HCT116 (cell line): ENCODE measurements at regions not wholly inside any gene's neighbourhood (a gene's known extent, or its start where the extent isn't known, plus 50 kb on each side); places are given as distances from the start of the nearest gene placed in this dataset.

Experiments
- CEBPB ChIP-seq: IDR thresholded peaks from 2 replicates; pipeline ENCODE4 v1.6.1; 2012; ENCODE audit warnings: low read depth
- CTCF ChIP-seq, 3 experiments: fragments of 200-600 bp in 1 of 3; sonication (generic) in 1 of 3; IDR thresholded peaks in 2 of 3; conservative IDR thresholded peaks in 1 of 3; 2 replicates each; pipeline ENCODE4 v1.5.1; 2012 to 2017; ENCODE audit warnings: low read depth in 2 of 3, low read length in 2 of 3, antibody characterized with exemption in 1 of 3, borderline replicate concordance in 1 of 3, control low read depth in 1 of 3, mild to moderate bottlenecking in 1 of 3, mixed read lengths in 1 of 3, mixed run types in 1 of 3, moderate library complexity in 1 of 3; ENCODE audit not compliant: insufficient read depth in 1 of 3
- EGR1 ChIP-seq: IDR thresholded peaks from 2 replicates; pipeline ENCODE4 v1.6.1; 2012; ENCODE audit warnings: low read depth
- ELF1 ChIP-seq: IDR thresholded peaks from 2 replicates; pipeline ENCODE4 v1.6.1; 2012; ENCODE audit warnings: low read depth, borderline replicate concordance
- EZH2 ChIP-seq: fragments of 200-600 bp; sonication (generic); IDR thresholded peaks from 2 replicates; pipeline ENCODE4 v1.6.1; 2017; ENCODE audit warnings: antibody characterized with exemption, mixed run types
- EZH2phosphoT487 ChIP-seq: fragments of 200-600 bp; IDR thresholded peaks from 2 replicates; pipeline ENCODE4 v1.6.1; 2018; ENCODE audit warnings: antibody characterized with exemption, borderline replicate concordance
- JUND ChIP-seq: IDR thresholded peaks from 2 replicates; pipeline ENCODE4 v1.6.1; 2012
- POLR2A ChIP-seq: IDR thresholded peaks from 2 replicates; pipeline ENCODE4 v1.7.0; 2011; ENCODE audit warnings: borderline replicate concordance; ENCODE audit not compliant: insufficient read depth, insufficient read length; ENCODE audit errors: extremely low read depth
- POLR2AphosphoS5 ChIP-seq: IDR thresholded peaks from 2 replicates; pipeline ENCODE4 v1.6.1; 2011; ENCODE audit warnings: mild to moderate bottlenecking, low read depth, low read length, moderate library complexity
- RAD21 ChIP-seq: IDR thresholded peaks from 2 replicates; pipeline ENCODE4 v1.6.1; 2012; ENCODE audit warnings: low read depth, mild to moderate bottlenecking
- SRF ChIP-seq: IDR thresholded peaks from 2 replicates; pipeline ENCODE4 v1.6.1; 2012; ENCODE audit warnings: low read depth
- TF ChIP-seq, protein P1 (sequence below): IDR thresholded peaks from 2 replicates; pipeline ENCODE4 v1.6.1; 2012; ENCODE audit warnings: low read depth
- TF ChIP-seq, protein P2 (sequence below): IDR thresholded peaks from 2 replicates; pipeline ENCODE4 v1.6.1; 2012

- TF ChIP-seq CEBPB (no peak), ELF1 (no peak), CTCF (IDR thresholded peaks at IDR 0.05 in 2 of 3, conservative IDR thresholded peaks at IDR 0.05 in 1 of 3; ENCODE audit: borderline replicate concordance in 1 of 3, insufficient read depth in 1 of 3, low read depth in 2 of 3, low read length in 2 of 3) (no peak), EZH2phosphoT487 (no peak), POLR2AphosphoS5 (no peak), EGR1 (no peak), POLR2A (no peak), RAD21 (no peak), EZH2 (no peak), JUND (no peak), SRF (no peak)
- TF ChIP-seq, protein P1, sequence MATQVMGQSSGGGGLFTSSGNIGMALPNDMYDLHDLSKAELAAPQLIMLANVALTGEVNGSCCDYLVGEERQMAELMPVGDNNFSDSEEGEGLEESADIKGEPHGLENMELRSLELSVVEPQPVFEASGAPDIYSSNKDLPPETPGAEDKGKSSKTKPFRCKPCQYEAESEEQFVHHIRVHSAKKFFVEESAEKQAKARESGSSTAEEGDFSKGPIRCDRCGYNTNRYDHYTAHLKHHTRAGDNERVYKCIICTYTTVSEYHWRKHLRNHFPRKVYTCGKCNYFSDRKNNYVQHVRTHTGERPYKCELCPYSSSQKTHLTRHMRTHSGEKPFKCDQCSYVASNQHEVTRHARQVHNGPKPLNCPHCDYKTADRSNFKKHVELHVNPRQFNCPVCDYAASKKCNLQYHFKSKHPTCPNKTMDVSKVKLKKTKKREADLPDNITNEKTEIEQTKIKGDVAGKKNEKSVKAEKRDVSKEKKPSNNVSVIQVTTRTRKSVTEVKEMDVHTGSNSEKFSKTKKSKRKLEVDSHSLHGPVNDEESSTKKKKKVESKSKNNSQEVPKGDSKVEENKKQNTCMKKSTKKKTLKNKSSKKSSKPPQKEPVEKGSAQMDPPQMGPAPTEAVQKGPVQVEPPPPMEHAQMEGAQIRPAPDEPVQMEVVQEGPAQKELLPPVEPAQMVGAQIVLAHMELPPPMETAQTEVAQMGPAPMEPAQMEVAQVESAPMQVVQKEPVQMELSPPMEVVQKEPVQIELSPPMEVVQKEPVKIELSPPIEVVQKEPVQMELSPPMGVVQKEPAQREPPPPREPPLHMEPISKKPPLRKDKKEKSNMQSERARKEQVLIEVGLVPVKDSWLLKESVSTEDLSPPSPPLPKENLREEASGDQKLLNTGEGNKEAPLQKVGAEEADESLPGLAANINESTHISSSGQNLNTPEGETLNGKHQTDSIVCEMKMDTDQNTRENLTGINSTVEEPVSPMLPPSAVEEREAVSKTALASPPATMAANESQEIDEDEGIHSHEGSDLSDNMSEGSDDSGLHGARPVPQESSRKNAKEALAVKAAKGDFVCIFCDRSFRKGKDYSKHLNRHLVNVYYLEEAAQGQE, result no peak
- TF ChIP-seq, protein P2, sequence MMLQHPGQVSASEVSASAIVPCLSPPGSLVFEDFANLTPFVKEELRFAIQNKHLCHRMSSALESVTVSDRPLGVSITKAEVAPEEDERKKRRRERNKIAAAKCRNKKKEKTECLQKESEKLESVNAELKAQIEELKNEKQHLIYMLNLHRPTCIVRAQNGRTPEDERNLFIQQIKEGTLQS, result no peak
These were observed 97.6 kb upstream of the SPRY4 start for GRCh38 chr5:142422429-142422828.
